H1 (cell line): ENCODE measurements at regions not wholly inside any gene's neighbourhood (a gene's known extent, or its start where the extent isn't known, plus 50 kb on each side); places are given as distances from the start of the nearest gene placed in this dataset.

Experiments used
- JUND ChIP-seq: IDR thresholded peaks from 2 replicates; pipeline ENCODE4 v1.6.1; 2011; ENCODE audit warnings: mild to moderate bottlenecking, improper control_type of control experiment, low read length
- SP1 ChIP-seq: IDR thresholded peaks from 2 replicates; pipeline ENCODE4 v1.6.1; 2011; ENCODE audit warnings: low read depth, low read length
- TAF1 ChIP-seq: IDR thresholded peaks from 2 replicates; pipeline ENCODE4 v1.6.1; 2011; ENCODE audit warnings: mild to moderate bottlenecking, low read depth, low read length
- TF ChIP-seq, protein P1 (sequence below): IDR thresholded peaks from 2 replicates; pipeline ENCODE4 v1.6.1; 2011; ENCODE audit warnings: low read depth, mild to moderate bottlenecking, low read length; ENCODE audit not compliant: insufficient read depth

DNA sequence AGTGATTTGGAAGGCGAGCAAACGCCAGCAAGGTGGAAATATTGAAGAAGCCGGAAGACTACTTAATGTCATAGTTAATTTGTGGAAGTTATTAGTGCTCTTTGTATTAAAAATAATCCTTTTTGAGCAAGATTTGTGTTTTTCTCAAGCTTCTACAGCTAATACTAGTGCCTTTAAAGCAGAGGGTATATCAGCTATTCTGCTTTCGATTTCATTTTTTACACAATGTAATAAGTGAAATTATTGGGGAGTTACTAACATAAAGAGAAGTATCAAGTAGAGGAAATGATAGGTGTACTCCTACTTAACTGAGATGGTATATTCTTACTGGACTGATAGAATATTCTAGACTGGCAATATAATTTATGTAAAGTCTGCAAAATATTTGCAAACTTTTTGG lies 392.4 kb upstream of the DCN start (continued):
- TF ChIP-seq JUND, result no peak
- TF ChIP-seq, protein P1, sequence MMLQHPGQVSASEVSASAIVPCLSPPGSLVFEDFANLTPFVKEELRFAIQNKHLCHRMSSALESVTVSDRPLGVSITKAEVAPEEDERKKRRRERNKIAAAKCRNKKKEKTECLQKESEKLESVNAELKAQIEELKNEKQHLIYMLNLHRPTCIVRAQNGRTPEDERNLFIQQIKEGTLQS, result no peak
- no peak for TF ChIP-seq SP1
- no peak for TF ChIP-seq TAF1
